RWPE2 (cell line): ENCODE measurements at regions not wholly inside any gene's neighbourhood (a gene's known extent, or its start where the extent isn't known, plus 50 kb on each side); places are given as distances from the start of the nearest gene placed in this dataset.

Experiments used
- ATAC-seq: fragments of 200-7000 bp; cut with Tn5 transposase; 3 replicates; pipeline ENCODE4 v1.9.1; 2021; ENCODE audit warnings: low read depth
- DNase-seq: peaks from one replicate; pipeline ENCODE4 v3.0.0-alpha.2; 2020; ENCODE audit warnings: low spot score
- H3K27ac ChIP-seq: fragments of 450-650 bp; 2 replicates; pipeline ENCODE4 v1.5.1; 2017; ENCODE audit warnings: mild to moderate bottlenecking; ENCODE audit not compliant: poor library complexity, severe bottlenecking
- H3K27me3 ChIP-seq: fragments of 250-450 bp; sonication (Bioruptor Pico); 2 replicates; pipeline ENCODE4 v1.5.1; 2021; ENCODE audit warnings: mild to moderate bottlenecking, moderate library complexity; ENCODE audit not compliant: insufficient read depth, poor library complexity, severe bottlenecking
- H3K36me3 ChIP-seq: fragments of 250-450 bp; sonication (Bioruptor Pico); 2 replicates; pipeline ENCODE4 v1.5.1; 2020; ENCODE audit warnings: low read depth, mild to moderate bottlenecking, moderate library complexity
- H3K4me1 ChIP-seq: fragments of 250-450 bp; sonication (Bioruptor Pico); 2 replicates; pipeline ENCODE4 v1.5.1; 2021; ENCODE audit warnings: mild to moderate bottlenecking, moderate library complexity; ENCODE audit not compliant: insufficient read depth, poor library complexity, severe bottlenecking
- H3K4me3 ChIP-seq: fragments of 250-450 bp; sonication (Bioruptor Pico); 2 replicates; pipeline ENCODE4 v1.5.1; 2021; ENCODE audit warnings: mild to moderate bottlenecking, moderate library complexity; ENCODE audit not compliant: severe bottlenecking
- H3K9me3 ChIP-seq: fragments of 250-450 bp; sonication (Bioruptor Pico); 2 replicates; pipeline ENCODE4 v1.5.1; 2021; ENCODE audit warnings: mild to moderate bottlenecking, moderate library complexity; ENCODE audit not compliant: severe bottlenecking
- CTCF ChIP-seq: fragments of 450-650 bp; IDR thresholded peaks from one replicate; pipeline ENCODE4 v1.5.1; 2017; ENCODE audit warnings: mild to moderate bottlenecking, moderate library complexity; ENCODE audit not compliant: poor library complexity, severe bottlenecking

DNA sequence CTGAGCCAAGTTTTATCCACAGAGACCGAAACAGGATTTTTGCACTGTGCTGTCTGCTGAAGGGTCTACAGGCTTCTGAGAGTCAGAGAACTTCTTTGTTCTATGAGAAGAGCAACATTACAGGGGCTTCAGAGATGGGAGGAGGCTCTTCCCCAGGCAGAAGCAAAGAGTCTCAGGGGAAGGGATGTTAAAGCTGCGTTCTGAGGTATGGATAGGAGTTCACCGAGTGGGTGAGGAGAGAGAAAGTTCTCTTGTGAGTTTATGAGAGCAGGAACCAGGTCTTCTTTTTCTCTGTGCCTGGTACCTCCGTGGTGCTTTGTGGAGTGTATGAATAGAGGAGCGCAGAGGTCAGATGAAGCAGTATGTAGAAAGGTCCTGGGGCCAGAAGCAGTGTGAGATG lies 155.1 kb downstream of the PDGFRA start:
- H3K36me3 ChIP-seq, result no peaks in the 10 kb centered on the region
- no peaks in the 10 kb centered on the region for H3K27me3 ChIP-seq
- TF ChIP-seq CTCF, result no peak
- H3K4me3 ChIP-seq, result no peak overlapping the region
- H3K27ac ChIP-seq, result no peak overlapping the region
- no peak for ATAC-seq
- H3K9me3 ChIP-seq, result no peaks in the 10 kb centered on the region
- no peaks in the 10 kb centered on the region for H3K4me1 ChIP-seq
- no peak for DNase-seq

DNA sequence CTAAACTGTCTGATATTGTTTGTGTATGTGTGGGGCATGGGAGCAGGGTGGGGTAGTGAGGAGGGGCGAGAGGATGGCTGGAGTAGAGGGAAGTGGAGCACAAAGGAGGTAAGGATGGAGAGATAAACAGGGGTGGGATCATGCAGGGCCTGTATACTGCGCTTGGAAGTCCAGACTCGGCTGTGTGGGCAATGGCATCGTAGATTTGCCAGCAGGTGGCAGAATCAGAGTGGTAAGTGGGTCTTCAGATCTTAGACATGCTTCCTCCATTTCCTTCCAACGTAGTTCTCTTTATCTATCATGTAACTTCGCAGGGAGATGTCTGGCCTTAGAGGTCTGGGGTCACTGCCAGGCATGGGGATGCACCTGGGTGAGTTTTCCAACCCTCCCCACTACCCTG lies 155.5 kb downstream of the PDGFRA start:
- TF ChIP-seq CTCF, result peak; percentile 52
- no peaks in the 10 kb centered on the region for H3K9me3 ChIP-seq
- no peak for DNase-seq
- no peak overlapping the region for H3K4me3 ChIP-seq
- no peaks in the 10 kb centered on the region for H3K36me3 ChIP-seq
- peak; percentile 78 for ATAC-seq
- H3K27me3 ChIP-seq, result no peaks in the 10 kb centered on the region
- no peaks in the 10 kb centered on the region for H3K4me1 ChIP-seq
- no peak overlapping the region for H3K27ac ChIP-seq

GRCh38 chr4:54386042-54386669 lies 157.1 kb downstream of the PDGFRA start:
- Histone ChIP-seq H3K4me1 (no peaks in the 10 kb centered on the region), H3K9me3 (no peaks in the 10 kb centered on the region), H3K36me3 (no peaks in the 10 kb centered on the region), H3K4me3 (no peak overlapping the region), H3K27ac (no peak overlapping the region), H3K27me3 (no peaks in the 10 kb centered on the region)
- TF ChIP-seq CTCF, result no peak
- no peak for ATAC-seq
- DNase-seq, result no peak

DNA sequence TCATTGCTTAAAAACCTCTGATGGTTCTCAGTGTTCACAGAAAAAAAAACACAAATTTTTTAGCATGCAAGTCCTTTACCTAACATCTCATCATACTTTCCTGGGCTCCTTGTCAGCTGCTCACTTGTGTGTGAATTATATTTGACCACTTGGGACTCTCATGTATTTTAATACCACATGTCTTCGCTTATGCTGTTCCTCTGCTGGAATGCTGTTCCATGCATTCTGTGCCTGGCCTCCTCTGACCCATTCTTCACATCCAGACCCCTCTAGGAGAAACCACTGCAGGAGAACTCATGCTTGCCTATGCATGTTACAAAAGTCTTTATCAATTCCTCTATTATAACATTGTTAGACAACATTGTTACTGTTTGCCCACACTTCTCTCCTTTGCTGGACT lies 157.6 kb downstream of the PDGFRA start:
- no peak for TF ChIP-seq CTCF
- Histone ChIP-seq H3K36me3 (no peaks in the 10 kb centered on the region), H3K27ac (no peak overlapping the region), H3K4me1 (no peaks in the 10 kb centered on the region), H3K9me3 (no peaks in the 10 kb centered on the region), H3K27me3 (no peaks in the 10 kb centered on the region), H3K4me3 (no peak overlapping the region)
- no peak for DNase-seq
- no peak for ATAC-seq

- H3K36me3 ChIP-seq, result no peaks in the 10 kb centered on the region
- H3K9me3 ChIP-seq, result no peaks in the 10 kb centered on the region
- ATAC-seq (no peak), DNase-seq (no peak)
- H3K4me3 ChIP-seq, result no peak overlapping the region
- no peak overlapping the region for H3K27ac ChIP-seq
- no peak for TF ChIP-seq CTCF
- no peaks in the 10 kb centered on the region for H3K27me3 ChIP-seq
- H3K4me1 ChIP-seq, result no peaks in the 10 kb centered on the region
Measured at GRCh38 chr4:54390670-54391069, 161.6 kb downstream of the PDGFRA start.
